ENCODE measurements at regions not wholly inside any gene's neighbourhood (a gene's known extent, or its start where the extent isn't known, plus 50 kb on each side); places are given as distances from the start of the nearest gene placed in this dataset.
"Not testable (repeated sequence)": the region's sequence is repeated elsewhere in the genome, so short reads cannot be mapped to it uniquely, and the experiment has no call there.

GRCh38 chr4:132683957-132684356 lies 465.1 kb upstream of the PCDH10 start:
- DNase-seq (ENCODE audit: low read depth, low spot score), result peak; percentile 49

GRCh38 chr4:132691026-132691425 lies 458.1 kb upstream of the PCDH10 start:
- no peak for DNase-seq (ENCODE audit: low read depth, low spot score)

GRCh38 chr4:132691668-132692067 lies 457.4 kb upstream of the PCDH10 start:
- DNase-seq (ENCODE audit: low read depth, low spot score), result no peak

GRCh38 chr4:132694775-132695174 lies 454.3 kb upstream of the PCDH10 start:
- no peak for DNase-seq (ENCODE audit: low read depth, low spot score)

- DNase-seq (ENCODE audit: low read depth, low spot score), result not testable (repeated sequence)
These were observed 451.6 kb upstream of the PCDH10 start for GRCh38 chr4:132697505-132697904.

GRCh38 chr4:132707955-132708354 lies 441.1 kb upstream of the PCDH10 start:
- DNase-seq (ENCODE audit: low read depth, low spot score), result no peak

GRCh38 chr4:132709056-132709455 lies 440.0 kb upstream of the PCDH10 start:
- DNase-seq (ENCODE audit: low read depth, low spot score), result no peak

GRCh38 chr4:132710971-132711370 lies 438.1 kb upstream of the PCDH10 start:
- DNase-seq (ENCODE audit: low read depth, low spot score), result no peak

- peak; percentile 3 for DNase-seq (ENCODE audit: low read depth, low spot score)
These were observed 411.8 kb upstream of the PCDH10 start for GRCh38 chr4:132737344-132737743.

GRCh38 chr4:132759199-132759780 lies 389.8 kb upstream of the PCDH10 start:
- no peak for DNase-seq (ENCODE audit: low read depth, low spot score)

GRCh38 chr4:132763465-132763864 lies 385.6 kb upstream of the PCDH10 start:
- DNase-seq (ENCODE audit: low read depth, low spot score), result peak; percentile 12

GRCh38 chr4:132767901-132768300 lies 381.2 kb upstream of the PCDH10 start:
- DNase-seq (ENCODE audit: low read depth, low spot score), result no peak

GRCh38 chr4:132770776-132771175 lies 378.3 kb upstream of the PCDH10 start:
- DNase-seq (ENCODE audit: low read depth, low spot score), result no peak

GRCh38 chr4:132792310-132792709 lies 356.8 kb upstream of the PCDH10 start:
- DNase-seq (ENCODE audit: low read depth, low spot score), result no peak

- no peak for DNase-seq (ENCODE audit: low read depth, low spot score)
These were observed 351.2 kb upstream of the PCDH10 start for GRCh38 chr4:132797856-132798255.

- peak; percentile 74 for DNase-seq (ENCODE audit: low read depth, low spot score)
These were observed 339.6 kb upstream of the PCDH10 start for GRCh38 chr4:132809298-132810032.

- DNase-seq (ENCODE audit: low read depth, low spot score), result not testable (repeated sequence)
These were observed 336.0 kb upstream of the PCDH10 start for GRCh38 chr4:132813061-132813460.

GRCh38 chr4:132818091-132818490 lies 331.0 kb upstream of the PCDH10 start:
- DNase-seq (ENCODE audit: low read depth, low spot score), result peak; percentile 91

- DNase-seq (ENCODE audit: low read depth, low spot score), result no peak
These were observed 325.7 kb upstream of the PCDH10 start for GRCh38 chr4:132823419-132823818.

GRCh38 chr4:132824761-132825160 lies 324.3 kb upstream of the PCDH10 start:
- no peak for DNase-seq (ENCODE audit: low read depth, low spot score)

- no peak for DNase-seq (ENCODE audit: low read depth, low spot score)
These were observed 321.6 kb upstream of the PCDH10 start for GRCh38 chr4:132827522-132827921.

- no peak for DNase-seq (ENCODE audit: low read depth, low spot score)
These were observed 310.9 kb upstream of the PCDH10 start for GRCh38 chr4:132838244-132838643.

- no peak for DNase-seq (ENCODE audit: low read depth, low spot score)
These were observed 310.0 kb upstream of the PCDH10 start for GRCh38 chr4:132839070-132839469.

Measured in ELF-1 (cell line).